K562 (cell line): ENCODE measurements at regions not wholly inside any gene's neighbourhood (a gene's known extent, or its start where the extent isn't known, plus 50 kb on each side); places are given as distances from the start of the nearest gene placed in this dataset.

ENCODE experiments used
- ATAC-seq: fragments of 200-7000 bp; cut with Tn5 transposase; 3 replicates; pipeline ENCODE4 v1.9.1; 2020; ENCODE audit warnings: moderate library complexity
- BruUV-seq: library from RNA; stranded (reverse); fragments of 400-500 nt; replicated peaks from 2 replicates; lab custom pipeline; 2021; lab: Mats Ljungman, UMichigan
- CTCF ChIA-PET: fragments of 300-600 bp; formaldehyde crosslinking; extraction: SDS; loops from one replicate; lab custom pipeline; 2021; ENCODE audit warnings: low intra/inter-chr PET ratio; lab: Yijun Ruan, JAX
- POLR2A ChIA-PET: fragments of 300-600, 350-650 bp; sonication (Branson Sonifier 250); formaldehyde crosslinking; extraction: SDS; loops from one replicate; lab custom pipeline; 2021; ENCODE audit warnings: antibody characterized with exemption, inconsistent platforms; lab: Yijun Ruan, JAX
- DNase-seq, 4 experiments: peaks; one replicate each; pipeline versions ENCODE4 v3.0.0 to v3.0.0-alpha.2; 2011 to 2018; ENCODE audit warnings: low spot score in 3 of 4, mixed read lengths in 3 of 4; ENCODE audit errors: extremely low read depth in 1 of 4
- FAIRE-seq: peaks from 2 replicates; lab custom pipeline; 2011; peaks lifted over from hg19 to GRCh38; lab: Jason Lieb, UNC
- H2AFZ ChIP-seq: 2 replicates; pipeline ENCODE4 v1.6.0; 2011; ENCODE audit warnings: low read depth, low read length, control low read depth, inconsistent platforms
- H3K27ac ChIP-seq: fragments of 200-600 bp; 3 replicates; pipeline ENCODE4 v1.8.0; 2011; ENCODE audit warnings: low read depth, mild to moderate bottlenecking, control low read depth, inconsistent platforms, low read length, moderate library complexity, mixed read lengths; ENCODE audit errors: extremely low read depth
- H3K27me3 ChIP-seq, 2 experiments: fragments of 300-600 bp in 1 of 2; 2 replicates in 1 of 2; 3 replicates in 1 of 2; pipeline versions ENCODE4 v1.6.0 to v1.8.0; 2011; ENCODE audit warnings: inconsistent platforms in 2 of 2, low read length in 2 of 2, mild to moderate bottlenecking in 1 of 2, mixed read lengths in 1 of 2, moderate library complexity in 1 of 2; ENCODE audit not compliant: control insufficient read depth in 2 of 2, insufficient read depth in 2 of 2
- H3K36me3 ChIP-seq: fragments of 300-600 bp; 3 replicates; pipeline ENCODE4 v1.8.0; 2011; ENCODE audit warnings: mild to moderate bottlenecking, low read length, inconsistent platforms; ENCODE audit not compliant: control insufficient read depth, insufficient read depth
- H3K4me1 ChIP-seq, 2 experiments: fragments of 200-600 bp in 1 of 2; replicated peaks in 1 of 2; 2 replicates in 1 of 2; 3 replicates in 1 of 2; pipeline versions ENCODE4 v1.5.1 to v1.8.0; 2011; ENCODE audit warnings: inconsistent platforms in 2 of 2, low read length in 2 of 2, mild to moderate bottlenecking in 1 of 2, mixed read lengths in 1 of 2, moderate library complexity in 1 of 2; ENCODE audit not compliant: control insufficient read depth in 2 of 2, insufficient read depth in 2 of 2
- H3K4me2 ChIP-seq: 2 replicates; pipeline ENCODE4 v1.6.1; 2011; ENCODE audit warnings: low read length, control low read depth, inconsistent platforms, mixed read lengths; ENCODE audit not compliant: insufficient read depth
- H3K4me3 ChIP-seq: fragments of 200-600 bp; sonication (generic), shearing (Covaris generic); 2 replicates; pipeline ENCODE4 v1.5.1; 2016; ENCODE audit warnings: control low read depth, inconsistent platforms
- H3K79me2 ChIP-seq: fragments of 200-600 bp; 3 replicates; pipeline ENCODE4 v1.8.0; 2011; ENCODE audit warnings: low read length, inconsistent platforms; ENCODE audit not compliant: control insufficient read depth, insufficient read depth
- H3K9ac ChIP-seq, 2 experiments: 2 replicates each; pipeline versions ENCODE4 v1.6.0 to v1.6.1; 2011; ENCODE audit warnings: low read depth in 2 of 2, low read length in 2 of 2, control low read depth in 1 of 2, inconsistent platforms in 1 of 2, mild to moderate bottlenecking in 1 of 2, mixed read lengths in 1 of 2; ENCODE audit not compliant: insufficient read depth in 1 of 2
- H3K9me1 ChIP-seq: one replicate; pipeline ENCODE4 v1.6.0; 2011; ENCODE audit warnings: inconsistent platforms, mild to moderate bottlenecking, low read length, moderate library complexity; ENCODE audit not compliant: control insufficient read depth, insufficient read depth
- H3K9me3 ChIP-seq: replicated peaks from 2 replicates; pipeline ENCODE4 v1.5.1; 2011; ENCODE audit warnings: low read depth, low read length, inconsistent platforms; ENCODE audit not compliant: control insufficient read depth, insufficient read depth
- H4K20me1 ChIP-seq: replicated peaks from 2 replicates; pipeline ENCODE4 v1.6.1; 2011; ENCODE audit warnings: low read length, inconsistent platforms, mixed read lengths; ENCODE audit not compliant: control insufficient read depth, insufficient read depth
- BCL6 ChIP-seq: fragments of 250-450 bp; sonication (Bioruptor Pico); IDR thresholded peaks from 2 replicates; pipeline ENCODE4 v1.4.0; 2020
- DPF2 ChIP-seq: fragments of 450-650 bp; IDR thresholded peaks from 2 replicates; pipeline ENCODE4 v1.6.1; 2016
- FOSL1 ChIP-seq: fragments of 200-800 bp; sonication (Bioruptor generic); conservative IDR thresholded peaks from 2 replicates; pipeline ENCODE4 v1.6.1; 2016; ENCODE audit warnings: missing genetic modification characterization, missing compliant biosample characterization
- FOXK2 ChIP-seq, 2 experiments: fragments of 450-650 bp; IDR thresholded peaks in 1 of 2; conservative IDR thresholded peaks in 1 of 2; 2 replicates each; pipeline ENCODE4 v1.6.1; 2016; ENCODE audit warnings: low read depth in 2 of 2, mild to moderate bottlenecking in 1 of 2
- GABPB2 ChIP-seq: fragments of 250-450 bp; sonication (Bioruptor Pico); conservative IDR thresholded peaks from 2 replicates; pipeline ENCODE4 v1.5.1; 2021; ENCODE audit warnings: mild to moderate bottlenecking
- MXI1 ChIP-seq: IDR thresholded peaks from 2 replicates; pipeline ENCODE4 v1.6.1; 2011; ENCODE audit warnings: low read depth, mild to moderate bottlenecking, improper control_type of control experiment, low read length
- NRF1 ChIP-seq, 2 experiments: fragments of 450-650 bp; IDR thresholded peaks in 1 of 2; conservative IDR thresholded peaks in 1 of 2; 2 replicates each; pipeline ENCODE4 v1.6.1; 2014; ENCODE audit warnings: mild to moderate bottlenecking in 2 of 2
- SP1 ChIP-seq: sonication (generic); formaldehyde crosslinking; IDR thresholded peaks from 2 replicates; pipeline ENCODE4 v1.8.1; 2022; ENCODE audit warnings: mild to moderate bottlenecking, missing genetic modification reagents
- TRIM25 ChIP-seq: fragments of 450-650 bp; IDR thresholded peaks from 2 replicates; pipeline ENCODE4 v1.7.0; 2016; ENCODE audit warnings: borderline replicate concordance
- ZC3H4 ChIP-seq: sonication (generic); formaldehyde crosslinking; IDR thresholded peaks from 2 replicates; pipeline ENCODE4 v1.9.0; 2021; ENCODE audit warnings: missing genetic modification reagents, borderline replicate concordance
- ZNF140 ChIP-seq: fragments of 250-450 bp; sonication (Bioruptor Pico); IDR thresholded peaks from 2 replicates; pipeline ENCODE4 v1.8.0; 2021; ENCODE audit warnings: moderate library complexity, mild to moderate bottlenecking, inconsistent platforms
- ZNF197 ChIP-seq: fragments of 200-800 bp; sonication (Bioruptor generic); IDR thresholded peaks from 2 replicates; pipeline ENCODE4 v1.6.1; 2016; ENCODE audit warnings: low read depth, missing genetic modification characterization, missing compliant biosample characterization
- ZNF354B ChIP-seq: fragments of 250-450 bp; sonication (Bioruptor Pico); IDR thresholded peaks from 2 replicates; pipeline ENCODE4 v1.4.0; 2020
- ZNF717 ChIP-seq: fragments of 250-450 bp; sonication (Bioruptor Pico); IDR thresholded peaks from 2 replicates; pipeline ENCODE4 v1.5.0; 2021
- WGBS: fragments of 100-300 bp; shearing (Covaris generic); methylation state at CpG from one replicate; pipeline ENCODE4 v1.1.6; 2016; ENCODE audit warnings: low coverage, mixed read lengths; ENCODE audit not compliant: insufficient coverage; ENCODE audit errors: missing lambda C conversion rate; 5-methylcytosine and 5-hydroxymethylcytosine counted together
- in situ Hi-C: fragments of 300-500 bp; cut with MboI; formaldehyde crosslinking; loops from 4 replicates; pipeline ENCODE4 v1.15.0; 2018; ENCODE audit warnings: inconsistent platforms, mixed read lengths
- intact Hi-C: fragments of 100-400 bp; cut with micrococcal nuclease; formaldehyde crosslinking; loops from 2 replicates; pipeline ENCODE4 v1.14.2; 2022

GRCh38 chr16:51353055-51353454, 202.0 kb upstream of the SALL1 start:
- WGBS: 6% methylated on average over 3 of the region's 3 CpGs
- no peak for ATAC-seq
- DNase-seq: no peak
- intact Hi-C loops (no loop called here), in situ Hi-C loops (no loop called here)
- Histone ChIP-seq H3K36me3 (no peaks in the 10 kb centered on the region), H3K79me2 (no peaks in the 10 kb centered on the region), H3K4me2 (no peak overlapping the region), H2AFZ (no peak overlapping the region), H3K9ac (no peak overlapping the region), H3K27ac (no peak overlapping the region), H4K20me1 (no peaks in the 10 kb centered on the region), H3K9me1 (no peaks in the 10 kb centered on the region), H3K9me3 (no peaks in the 10 kb centered on the region), H3K27me3 (no peaks in the 10 kb centered on the region), H3K4me1 (no peaks in the 10 kb centered on the region), H3K4me3 (no peak overlapping the region)
- no peak for FAIRE-seq
- ChIA-PET CTCF (no interaction called here), POLR2A (interaction anchor here (0.7 kb wide), 1 partner anchor 22 kb away, joined by 3 read pairs; no protein-coding TSS in a partner anchor)
- TF ChIP-seq TRIM25 (no peak), MXI1 (no peak), ZNF140 (CRISPR knock-in tag) (no peak), BCL6 (CRISPR knock-in tag) (no peak), DPF2 (no peak)
- BruUV-seq: no TSS peak

- H3K4me3 ChIP-seq: no peak overlapping the region
- no peaks in the 10 kb centered on the region for H3K79me2 ChIP-seq
- no peak overlapping the region for H3K9ac ChIP-seq
- no TSS peak for BruUV-seq
- DNase-seq: no peak
- no peak for ATAC-seq
- no peaks in the 10 kb centered on the region for H3K4me1 ChIP-seq
- CTCF ChIA-PET: no interaction called here
- WGBS: 0% methylated on average over 3 of the region's 3 CpGs
- H3K4me2 ChIP-seq: no peak overlapping the region
- H4K20me1 ChIP-seq: no peaks in the 10 kb centered on the region
- no peak for TF ChIP-seq TRIM25
- TF ChIP-seq NRF1 (conservative IDR thresholded peaks at IDR 0.05 in 1 of 2, IDR thresholded peaks at IDR 0.05 in 1 of 2): no peak
- TF ChIP-seq ZNF197 (CRISPR knock-in tag): no peak
- no peak for TF ChIP-seq GABPB2 (CRISPR knock-in tag)
- no peak for TF ChIP-seq FOXK2 (conservative IDR thresholded peaks at IDR 0.05 in 1 of 2, IDR thresholded peaks at IDR 0.05 in 1 of 2; ENCODE audit: low read depth in 2 of 2)
- no peak for TF ChIP-seq ZNF354B (CRISPR knock-in tag)
- TF ChIP-seq FOSL1 (tag): no peak
- no peak for TF ChIP-seq ZC3H4 (CRISPR knock-in tag)
- no peak for TF ChIP-seq SP1
- no peak for TF ChIP-seq ZNF717
- H3K9me3 ChIP-seq: no peaks in the 10 kb centered on the region
- no peaks in the 10 kb centered on the region for H3K27me3 ChIP-seq
- in situ Hi-C loops (no loop called here), intact Hi-C loops (no loop called here)
- POLR2A ChIA-PET: no interaction called here
- H3K27ac ChIP-seq: no peak overlapping the region
- H3K9me1 ChIP-seq: no peaks in the 10 kb centered on the region
- no peaks in the 10 kb centered on the region for H3K36me3 ChIP-seq
- no peak for FAIRE-seq
- no peak overlapping the region for H2AFZ ChIP-seq
Measured at GRCh38 chr16:51349626-51350025, 198.6 kb upstream of the SALL1 start.
